Immature natural killer cell (primary cell): ENCODE measurements at regions not wholly inside any gene's neighbourhood (a gene's known extent, or its start where the extent isn't known, plus 50 kb on each side); places are given as distances from the start of the nearest gene placed in this dataset.
"Not testable (repeated sequence)": the region's sequence is repeated elsewhere in the genome, so short reads cannot be mapped to it uniquely, and the experiment has no call there.

Source experiments
- DNase-seq, 3 donors: peaks; one replicate each; pipeline ENCODE4 v3.0.0; 2022; ENCODE audit warnings: mixed read lengths in 1 of 3
- H3K27ac Mint-ChIP-seq, 6 donors: one replicate each; pipeline ENCODE4 v1.8.0; 2020; ENCODE audit warnings: mixed read lengths in 6 of 6, mild to moderate bottlenecking in 5 of 6, inconsistent platforms in 4 of 6, moderate library complexity in 3 of 6
- H3K27me3 Mint-ChIP-seq, 3 donors: one replicate each; pipeline ENCODE4 v1.8.0; 2020 to 2021; ENCODE audit warnings: low read depth in 3 of 3, mild to moderate bottlenecking in 3 of 3, mixed read lengths in 3 of 3, moderate library complexity in 3 of 3, inconsistent platforms in 1 of 3
- H3K36me3 Mint-ChIP-seq, 3 donors: one replicate each; pipeline ENCODE4 v1.8.0; 2020; ENCODE audit warnings: mixed read lengths in 3 of 3, inconsistent platforms in 2 of 3, mild to moderate bottlenecking in 2 of 3
- H3K4me1 Mint-ChIP-seq, 2 donors: one replicate each; pipeline ENCODE4 v1.8.0; 2020; ENCODE audit warnings: inconsistent platforms in 2 of 2, mild to moderate bottlenecking in 2 of 2, mixed read lengths in 2 of 2, moderate library complexity in 1 of 2
- H3K4me3 Mint-ChIP-seq, 5 donors: one replicate each; pipeline ENCODE4 v1.8.0; 2020; ENCODE audit warnings: mild to moderate bottlenecking in 5 of 5, mixed read lengths in 5 of 5, inconsistent platforms in 3 of 5, moderate library complexity in 3 of 5
- H3K9me3 Mint-ChIP-seq, 6 donors: one replicate each; pipeline ENCODE4 v1.8.0; 2020; ENCODE audit warnings: mild to moderate bottlenecking in 6 of 6, mixed read lengths in 6 of 6, inconsistent platforms in 4 of 6, moderate library complexity in 3 of 6

DNA sequence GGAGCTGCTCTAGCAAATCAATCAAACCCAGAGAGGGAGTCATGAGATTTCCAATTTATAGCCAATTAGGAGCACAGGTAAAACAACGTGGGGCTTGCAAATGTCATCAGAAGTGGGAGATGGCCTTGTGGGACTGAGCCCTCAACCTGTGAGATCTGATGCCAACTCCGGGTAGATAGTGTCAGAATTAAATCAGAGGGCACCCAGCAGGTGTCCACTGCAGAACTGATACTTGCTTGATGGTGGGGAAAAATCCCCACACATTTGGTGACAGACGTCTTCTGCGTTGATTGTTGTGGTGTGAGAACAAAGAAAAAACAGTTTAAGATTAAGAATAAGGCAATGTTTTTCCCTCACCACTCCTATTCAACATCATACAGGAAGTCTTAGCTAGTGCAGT is 1402.8 kb downstream of the RAPGEF2 start:
- DNase-seq = no peak
- no peaks in the 10 kb centered on the region for H3K4me1 Mint-ChIP-seq
- H3K27ac Mint-ChIP-seq = no peak overlapping the region
- peaks cover 4 to 34% (median 10%) of the 10 kb centered on the region in 6 donors for H3K9me3 Mint-ChIP-seq
- H3K4me3 Mint-ChIP-seq = no peak overlapping the region
- H3K27me3 Mint-ChIP-seq = peaks cover 0 to 3% (median 0%) of the 10 kb centered on the region in 3 donors
- no peaks in the 10 kb centered on the region for H3K36me3 Mint-ChIP-seq

DNA sequence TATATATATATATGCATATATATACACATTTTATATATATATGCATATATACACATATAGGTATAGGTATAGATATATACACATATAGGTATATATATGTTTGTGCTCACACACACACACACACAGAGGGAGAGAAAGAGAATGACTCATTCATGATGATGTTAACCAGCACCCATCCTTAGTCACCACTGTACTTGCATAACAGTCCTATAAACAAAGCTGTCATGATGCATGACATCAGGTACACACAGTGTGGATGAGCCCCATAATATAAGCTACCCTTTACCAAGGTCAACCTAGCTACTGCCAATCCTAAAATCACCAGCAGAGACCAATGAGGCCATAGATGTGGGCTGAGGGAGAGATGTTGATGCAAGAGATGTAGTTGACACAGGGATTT is 1408.0 kb downstream of the RAPGEF2 start:
- Mint-ChIP-seq H3K4me1 (no peaks in the 10 kb centered on the region), H3K27ac (no peak overlapping the region), H3K9me3 (peaks cover 1 to 21% (median 11%) of the 10 kb centered on the region in 6 donors), H3K36me3 (no peaks in the 10 kb centered on the region), H3K27me3 (no peaks in the 10 kb centered on the region), H3K4me3 (no peak overlapping the region)
- DNase-seq = no peak

DNA sequence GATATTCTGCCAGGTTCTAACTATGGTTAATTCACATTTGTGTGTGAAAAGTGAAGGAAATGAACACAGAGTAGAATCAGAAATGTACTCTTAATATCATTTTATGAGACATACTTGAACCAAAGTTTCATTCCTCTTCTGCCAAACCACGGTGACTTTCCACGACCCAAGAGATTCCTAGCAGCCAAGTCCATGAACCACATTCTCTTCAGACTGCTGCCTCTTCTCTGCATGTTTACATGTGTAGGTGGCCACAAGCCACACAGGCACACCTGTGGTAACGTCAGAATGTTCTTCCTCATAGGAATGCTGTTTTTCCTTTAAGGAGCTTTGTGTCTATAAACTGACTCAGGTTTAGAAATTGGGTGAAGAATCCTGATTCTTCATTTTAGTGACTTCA is 1411.2 kb downstream of the RAPGEF2 start:
- Mint-ChIP-seq H3K4me1 (no peaks in the 10 kb centered on the region), H3K27ac (no peak overlapping the region), H3K36me3 (no peaks in the 10 kb centered on the region), H3K4me3 (no peak overlapping the region), H3K9me3 (peaks cover 3 to 29% (median 13%) of the 10 kb centered on the region in 6 donors), H3K27me3 (peaks cover 0 to 2% (median 0%) of the 10 kb centered on the region in 3 donors)
- DNase-seq = no peak

DNA sequence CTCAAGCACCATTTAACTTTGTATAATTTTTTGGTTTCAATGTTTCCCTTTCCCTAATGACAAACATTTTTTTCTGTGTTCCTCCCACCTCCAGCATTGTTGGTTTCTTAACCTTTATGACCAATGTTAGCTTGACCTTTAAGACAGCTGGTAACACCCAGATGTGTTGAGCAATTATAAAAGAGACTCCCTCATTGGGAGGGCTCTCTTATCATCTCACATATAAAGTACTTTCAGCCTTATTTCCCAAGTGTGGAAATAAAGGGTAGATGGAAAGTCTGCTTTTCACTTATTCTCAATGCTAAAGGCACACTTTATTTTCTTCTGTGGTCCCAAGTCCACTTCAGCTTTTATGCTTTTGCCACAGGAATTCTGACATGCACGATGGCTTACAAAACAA is 1420.4 kb downstream of the RAPGEF2 start:
- DNase-seq = no peak
- peaks cover 0 to 2% (median 1%) of the 10 kb centered on the region in 3 donors for H3K27me3 Mint-ChIP-seq
- peaks cover 8 to 54% (median 16%) of the 10 kb centered on the region in 6 donors for H3K9me3 Mint-ChIP-seq
- H3K27ac Mint-ChIP-seq = no peak overlapping the region
- no peaks in the 10 kb centered on the region for H3K4me1 Mint-ChIP-seq
- H3K4me3 Mint-ChIP-seq = no peak overlapping the region
- peaks cover 0 to 4% (median 0%) of the 10 kb centered on the region in 3 donors for H3K36me3 Mint-ChIP-seq

DNA sequence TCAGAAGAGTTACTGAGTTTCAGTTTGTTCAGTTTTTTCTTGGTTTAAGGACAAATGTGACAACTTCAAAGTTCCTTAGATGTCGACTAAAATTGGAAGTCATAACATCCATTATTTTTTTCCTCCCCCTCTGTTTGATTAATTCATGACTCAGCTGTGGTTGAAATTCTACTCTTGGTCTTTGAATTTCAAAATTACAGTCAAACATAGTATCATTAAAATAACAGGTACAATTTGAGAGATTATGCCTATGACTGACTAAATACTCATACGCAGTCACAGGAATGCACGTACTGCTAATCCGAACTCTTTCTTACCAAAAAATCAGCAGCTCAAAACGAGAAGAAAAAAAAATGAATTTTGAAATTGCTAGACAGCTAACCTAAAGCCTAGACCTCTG is 1434.8 kb downstream of the RAPGEF2 start:
- Mint-ChIP-seq H3K36me3 (peaks cover 0 to 3% (median 0%) of the 10 kb centered on the region in 3 donors), H3K4me3 (no peak overlapping the region), H3K9me3 (peaks cover 3 to 51% (median 28%) of the 10 kb centered on the region in 6 donors), H3K4me1 (no peaks in the 10 kb centered on the region), H3K27me3 (no peaks in the 10 kb centered on the region), H3K27ac (no peak overlapping the region)
- DNase-seq = no peak

DNA sequence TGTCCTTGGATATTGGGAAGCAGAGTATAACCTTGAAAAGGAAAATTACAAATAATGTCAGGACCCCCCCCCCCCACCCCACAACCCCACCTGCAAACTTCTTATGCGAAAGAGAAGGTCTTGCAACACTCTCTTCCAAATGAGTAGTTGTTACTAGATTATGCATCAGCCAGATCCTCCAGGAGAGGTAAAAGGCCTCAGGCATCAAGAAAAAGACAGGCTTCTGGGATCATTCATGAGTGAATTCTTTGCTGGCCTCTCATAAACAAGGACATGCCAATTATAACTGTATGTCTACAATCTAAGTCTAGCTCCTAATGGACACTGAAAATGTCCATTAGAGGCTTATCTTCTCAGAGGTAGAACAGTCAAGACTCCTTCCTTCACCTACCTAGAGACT is 1443.3 kb downstream of the RAPGEF2 start:
- peaks cover 0 to 10% (median 0%) of the 10 kb centered on the region in 3 donors for H3K36me3 Mint-ChIP-seq
- DNase-seq = no peak
- H3K9me3 Mint-ChIP-seq = peaks cover 13 to 58% (median 32%) of the 10 kb centered on the region in 6 donors
- H3K27me3 Mint-ChIP-seq = peaks cover 0 to 2% (median 0%) of the 10 kb centered on the region in 3 donors
- H3K4me1 Mint-ChIP-seq = no peaks in the 10 kb centered on the region
- no peak overlapping the region for H3K4me3 Mint-ChIP-seq
- no peak overlapping the region for H3K27ac Mint-ChIP-seq

DNA sequence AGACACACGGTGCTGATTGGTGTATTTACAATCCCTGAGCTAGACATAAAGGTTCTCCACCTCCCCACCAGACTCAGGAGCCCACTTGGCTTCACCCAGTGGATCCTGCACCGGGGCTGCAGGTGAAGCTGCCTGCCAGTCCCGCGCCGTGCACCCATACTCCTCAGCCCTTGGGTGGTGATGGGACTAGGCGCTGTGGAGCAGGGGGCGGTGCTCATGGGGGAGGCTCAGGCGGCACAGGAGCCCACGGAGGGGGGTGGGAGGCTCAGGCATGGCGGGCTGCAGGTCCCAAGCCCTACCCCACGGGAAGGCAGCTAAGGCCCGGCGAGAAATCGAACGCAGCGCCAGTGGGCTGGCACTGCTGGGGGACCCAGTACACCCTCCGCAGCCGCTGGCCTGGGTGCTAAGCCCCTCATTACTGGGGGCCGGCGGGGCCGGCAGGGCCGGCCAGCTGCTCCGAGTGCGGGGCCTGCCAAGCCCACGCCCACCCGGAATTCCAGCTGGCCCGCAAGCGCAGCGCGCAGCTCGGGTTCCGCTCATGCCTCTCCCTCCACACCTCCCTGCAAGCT is 1447.2 kb downstream of the RAPGEF2 start:
- H3K4me3 Mint-ChIP-seq, H3K4me1 Mint-ChIP-seq, DNase-seq, H3K27me3 Mint-ChIP-seq, H3K36me3 Mint-ChIP-seq, H3K27ac Mint-ChIP-seq: not testable (repeated sequence)
- H3K9me3 Mint-ChIP-seq = peaks cover 10 to 47% (median 26%) of the 10 kb centered on the region in 6 donors

DNA sequence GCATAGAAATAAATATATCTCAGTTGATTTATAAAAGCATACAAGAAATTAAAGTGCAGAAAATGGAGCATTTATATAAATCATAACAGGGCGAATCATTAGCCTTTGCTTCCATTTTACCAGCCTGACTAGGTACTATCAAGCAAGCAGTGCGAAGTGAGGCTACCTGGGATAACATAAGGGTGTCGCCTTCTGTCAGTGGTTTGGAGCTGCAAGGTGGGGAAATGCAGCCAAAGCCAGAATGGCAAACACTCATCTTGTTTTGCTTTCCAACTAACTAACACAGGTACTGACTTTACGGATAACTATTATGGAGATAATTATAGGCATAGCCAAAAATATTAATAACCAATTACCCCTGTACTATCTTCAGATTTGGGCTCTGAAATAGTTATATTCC is 1459.8 kb downstream of the RAPGEF2 start:
- Mint-ChIP-seq H3K4me3 (no peak overlapping the region), H3K27ac (no peak overlapping the region), H3K9me3 (peaks cover 2 to 22% (median 13%) of the 10 kb centered on the region in 6 donors), H3K4me1 (no peaks in the 10 kb centered on the region), H3K27me3 (no peaks in the 10 kb centered on the region), H3K36me3 (no peaks in the 10 kb centered on the region)
- DNase-seq = no peak

DNA sequence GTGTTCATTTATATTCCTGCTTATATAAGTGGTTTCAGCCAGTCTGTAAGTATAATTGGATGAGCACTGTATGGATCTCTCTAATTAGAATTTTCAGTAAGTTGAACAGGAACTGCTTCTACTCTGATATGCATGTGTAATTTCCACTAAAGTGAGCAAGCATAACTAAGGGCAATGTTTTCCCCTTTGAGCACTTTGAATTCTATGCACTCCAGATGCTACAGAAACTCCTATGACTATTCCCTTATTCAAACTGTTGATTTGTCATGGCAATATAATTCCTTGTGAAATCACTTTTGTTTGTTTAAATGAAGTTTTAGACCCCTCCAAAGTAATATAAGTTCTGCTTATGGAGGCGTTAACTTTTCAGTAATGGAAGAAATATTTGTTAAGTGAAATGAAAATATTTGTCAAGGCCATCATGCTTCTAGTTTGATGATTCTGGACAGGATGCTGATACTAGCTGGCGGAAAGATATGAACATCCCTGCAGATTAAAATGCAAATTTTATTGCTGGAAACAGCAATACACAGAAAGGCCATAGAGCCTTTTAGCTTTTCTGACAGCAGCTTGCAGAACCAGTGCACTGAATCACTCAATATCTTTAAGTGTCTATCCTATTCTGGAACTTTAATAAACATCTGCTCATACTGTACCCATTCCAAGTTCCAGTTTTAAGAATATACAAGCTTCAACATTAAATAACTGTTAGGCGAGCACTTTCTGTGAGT is 1460.8 kb downstream of the RAPGEF2 start:
- Mint-ChIP-seq H3K4me1 (no peaks in the 10 kb centered on the region), H3K27me3 (no peaks in the 10 kb centered on the region), H3K27ac (no peak overlapping the region), H3K36me3 (no peaks in the 10 kb centered on the region), H3K4me3 (no peak overlapping the region), H3K9me3 (peaks cover 3 to 33% (median 20%) of the 10 kb centered on the region in 6 donors)
- DNase-seq = no peak

DNA sequence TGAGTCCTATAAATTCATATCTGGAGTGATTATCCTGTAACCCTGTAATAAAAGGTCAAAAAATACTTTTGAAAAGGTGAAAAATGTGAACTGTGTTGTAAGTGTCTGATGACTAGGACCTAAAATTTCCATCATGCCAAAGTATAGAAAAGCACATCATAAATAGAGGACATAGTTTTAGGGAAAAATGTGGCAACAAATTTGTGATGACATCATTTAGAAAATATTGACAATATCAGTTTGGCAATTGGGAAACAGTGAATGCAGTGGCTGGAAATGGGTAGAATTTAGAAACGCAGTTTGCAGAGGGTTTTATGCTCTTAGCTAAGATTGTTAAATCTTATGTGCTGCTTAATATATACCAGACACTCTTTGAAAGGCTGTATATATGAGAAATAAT is 1464.8 kb downstream of the RAPGEF2 start:
- H3K27ac Mint-ChIP-seq = no peak overlapping the region
- H3K4me1 Mint-ChIP-seq = no peaks in the 10 kb centered on the region
- peaks cover 0 to 3% (median 0%) of the 10 kb centered on the region in 3 donors for H3K36me3 Mint-ChIP-seq
- peaks cover 9 to 35% (median 19%) of the 10 kb centered on the region in 6 donors for H3K9me3 Mint-ChIP-seq
- no peaks in the 10 kb centered on the region for H3K27me3 Mint-ChIP-seq
- DNase-seq = no peak
- no peak overlapping the region for H3K4me3 Mint-ChIP-seq

DNA sequence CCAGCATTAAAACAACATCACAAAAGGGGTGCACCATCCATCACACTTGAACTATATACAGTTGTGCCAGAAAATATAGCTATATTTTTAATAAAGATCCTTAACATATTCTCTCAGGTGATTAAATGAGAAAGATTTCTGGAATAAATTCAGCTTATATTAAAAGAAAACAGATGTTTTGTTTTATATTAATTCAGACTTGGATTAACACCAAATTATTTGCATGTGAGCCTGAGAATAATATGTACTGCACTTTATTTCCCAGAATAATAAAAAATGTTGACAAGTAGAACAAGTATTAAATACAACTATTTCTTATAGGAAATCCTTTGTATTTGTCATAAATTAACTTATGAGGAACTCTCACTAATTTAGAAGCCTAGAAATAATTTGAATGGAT is 1467.4 kb downstream of the RAPGEF2 start:
- H3K4me3 Mint-ChIP-seq = no peak overlapping the region
- peaks cover 0 to 3% (median 0%) of the 10 kb centered on the region in 3 donors for H3K36me3 Mint-ChIP-seq
- H3K4me1 Mint-ChIP-seq = no peaks in the 10 kb centered on the region
- no peak for DNase-seq
- H3K27me3 Mint-ChIP-seq = peaks cover 0 to 2% (median 0%) of the 10 kb centered on the region in 3 donors
- H3K27ac Mint-ChIP-seq = no peak overlapping the region
- H3K9me3 Mint-ChIP-seq = peaks cover 9 to 44% (median 22%) of the 10 kb centered on the region in 6 donors

DNA sequence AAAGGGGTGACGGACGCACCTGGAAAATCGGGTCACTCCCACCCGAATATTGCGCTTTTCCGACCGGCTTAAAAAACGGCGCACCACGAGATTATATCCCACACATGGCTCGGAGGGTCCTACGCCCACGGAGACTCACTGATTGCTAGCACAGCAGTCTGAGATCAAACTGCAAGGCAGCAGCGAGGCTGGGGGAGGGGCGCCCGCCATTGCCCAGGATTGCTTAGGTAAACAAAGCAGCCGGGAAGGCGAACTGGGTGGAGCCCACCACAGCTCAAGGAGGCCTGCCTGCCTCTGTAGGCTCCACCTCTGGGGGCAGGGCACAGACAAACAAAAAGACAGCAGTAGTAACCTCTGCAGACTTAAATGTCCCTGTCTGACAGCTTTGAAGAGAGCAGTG is 1471.4 kb downstream of the RAPGEF2 start:
- H3K36me3 Mint-ChIP-seq, DNase-seq, H3K27ac Mint-ChIP-seq, H3K4me1 Mint-ChIP-seq, H3K4me3 Mint-ChIP-seq, H3K27me3 Mint-ChIP-seq: not testable (repeated sequence)
- H3K9me3 Mint-ChIP-seq = peaks cover 5 to 21% (median 17%) of the 10 kb centered on the region in 6 donors

DNA sequence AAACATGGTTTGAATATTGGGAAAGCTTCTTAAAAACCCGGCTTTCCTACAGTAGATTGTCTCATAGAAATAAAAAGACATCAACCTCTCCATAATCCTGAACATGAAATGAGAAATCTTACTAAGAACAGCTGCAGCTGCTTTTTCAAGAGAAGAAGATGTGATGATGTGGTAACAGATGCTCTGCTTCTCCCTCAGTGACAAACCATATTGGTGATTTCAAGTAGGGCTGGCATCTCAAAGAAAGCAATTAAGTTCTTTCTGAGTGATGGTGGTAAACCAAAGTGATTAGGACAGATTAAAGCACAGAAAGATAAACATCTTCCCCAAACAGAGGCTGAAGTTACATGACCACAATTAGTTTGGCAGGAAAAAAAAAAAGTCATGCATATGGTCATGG is 1477.7 kb downstream of the RAPGEF2 start:
- Mint-ChIP-seq H3K27me3 (peaks cover 0 to 2% (median 0%) of the 10 kb centered on the region in 3 donors), H3K4me3 (no peak overlapping the region), H3K27ac (no peak overlapping the region), H3K9me3 (peaks cover 8 to 20% (median 13%) of the 10 kb centered on the region in 6 donors), H3K36me3 (no peaks in the 10 kb centered on the region), H3K4me1 (no peaks in the 10 kb centered on the region)
- DNase-seq = no peak

DNA sequence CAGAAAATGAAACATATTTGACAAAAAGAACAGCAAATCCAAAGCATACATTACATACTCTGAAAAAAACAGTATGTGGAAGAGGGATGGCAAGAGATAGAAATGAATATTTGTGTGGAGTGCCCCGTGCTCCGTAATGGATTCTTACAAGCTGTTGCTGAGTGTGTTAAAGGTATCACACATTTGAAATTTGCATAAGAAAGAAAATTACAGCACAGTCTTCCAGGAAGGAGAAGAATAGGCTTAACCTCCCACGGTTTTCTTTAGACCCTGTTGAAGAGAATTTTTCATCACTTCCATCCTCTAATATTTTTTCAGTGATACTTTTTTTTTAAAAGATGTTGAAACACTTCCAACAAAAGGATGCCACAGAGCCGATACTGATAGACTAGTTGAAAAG is 1489.4 kb downstream of the RAPGEF2 start:
- Mint-ChIP-seq H3K4me1 (no peaks in the 10 kb centered on the region), H3K27ac (no peak overlapping the region), H3K27me3 (peaks cover 0 to 5% (median 0%) of the 10 kb centered on the region in 3 donors), H3K9me3 (peaks cover 9 to 38% (median 19%) of the 10 kb centered on the region in 6 donors), H3K4me3 (no peak overlapping the region), H3K36me3 (no peaks in the 10 kb centered on the region)
- no peak for DNase-seq
